ENCODE measurements at regions not wholly inside any gene's neighbourhood (a gene's known extent, or its start where the extent isn't known, plus 50 kb on each side); places are given as distances from the start of the nearest gene placed in this dataset.

- TF ChIP-seq MTA3 (IDR thresholded peaks at IDR 0.05; ENCODE audit: borderline replicate concordance, low read length) (no peak), BCL3 (IDR thresholded peaks at IDR 0.05; ENCODE audit: borderline replicate concordance, insufficient read depth, low read depth, low read length, poor library complexity, severe bottlenecking) (no peak), PBX3 (IDR thresholded peaks at IDR 0.05; ENCODE audit: insufficient replicate concordance, low read depth, low read length) (no peak)
Measured at GRCh38 chr1:55696891-55697290, 481.7 kb upstream of the USP24 start (continued).

- CTCF ChIA-PET: no interaction called here
- intact Hi-C loops (cut with micrococcal nuclease; ENCODE audit: unreplicated experiment) (no loop called here), in situ Hi-C loops (cut with MboI) (no loop called here)
- no peaks in the 10 kb centered on the region for H3K27me3 ChIP-seq (replicated peaks in 1 of 2; ENCODE audit: control insufficient read depth in 2 of 2, insufficient read depth in 2 of 2, low read length in 1 of 2)
- DNase-seq (ENCODE audit: low read depth, low spot score) (no peak), FAIRE-seq (no peak), ATAC-seq (no peak)
- H3K4me1 ChIP-seq (ENCODE audit: control insufficient read depth, insufficient read depth, low read length): no peaks in the 10 kb centered on the region
- no peak overlapping the region for H3K4me3 ChIP-seq
- H3K36me3 ChIP-seq (ENCODE audit: control insufficient read depth in 2 of 2, insufficient read depth in 2 of 2, low read length in 1 of 2): no peaks in the 10 kb centered on the region
- H3K9me3 ChIP-seq (replicated peaks; ENCODE audit: control insufficient read depth, insufficient read depth, low read length): no peaks in the 10 kb centered on the region
- BruUV-seq (replicated peaks): no TSS peak
- H3K27ac ChIP-seq (ENCODE audit: control insufficient read depth, insufficient read depth): no peak overlapping the region
- WGBS (ENCODE audit: insufficient coverage, insufficient replicate concordance, low lambda C conversion rate, missing lambda C conversion rate): 32% methylated on average over 10 of the region's 10 CpGs
- H4K20me1 ChIP-seq (ENCODE audit: control insufficient read depth, insufficient read depth): no peaks in the 10 kb centered on the region
- no peak overlapping the region for H3K4me2 ChIP-seq (ENCODE audit: control insufficient read depth, insufficient read depth)
- SMC1A ChIA-PET (ENCODE audit: uncharacterized antibody, unreplicated experiment): interaction anchor here (0.6 kb wide), 1 partner anchor 11 kb away, joined by 3 read pairs; no protein-coding TSS in a partner anchor
- RAD21 ChIA-PET (ENCODE audit: unreplicated experiment): no interaction called here
- no peak overlapping the region for H3K9ac ChIP-seq (ENCODE audit: control insufficient read depth, insufficient read depth, low read length)
- POLR2A ChIA-PET: no interaction called here
- H2AFZ ChIP-seq (ENCODE audit: control insufficient read depth, low read depth, low read length): no peak overlapping the region
- no peaks in the 10 kb centered on the region for H3K79me2 ChIP-seq (ENCODE audit: control insufficient read depth, insufficient read depth, low read length)
- TF ChIP-seq REST (IDR thresholded peaks at IDR 0.05; ENCODE audit: low read depth, low read length): no peak
- TF ChIP-seq SREBF2 (IDR thresholded peaks at IDR 0.05; ENCODE audit: low read length): no peak
- TF ChIP-seq SPI1 (IDR thresholded peaks at IDR 0.05; ENCODE audit: borderline replicate concordance, insufficient read depth, low read depth, low read length): no peak
- TF ChIP-seq BRCA1 (IDR thresholded peaks at IDR 0.05; ENCODE audit: low read depth, low read length): no peak
- no peak for TF ChIP-seq CHD1 (IDR thresholded peaks at IDR 0.05; ENCODE audit: low read depth, low read length)
- TF ChIP-seq CEBPZ (IDR thresholded peaks at IDR 0.05; ENCODE audit: low read depth, low read length): no peak
- no peak for TF ChIP-seq MYC (IDR thresholded peaks at IDR 0.05; ENCODE audit: insufficient read depth, insufficient read length, insufficient replicate concordance, low read length, severe bottlenecking)
- no peak for TF ChIP-seq STAT1 (conservative IDR thresholded peaks at IDR 0.05)
- TF ChIP-seq LARP7 (IDR thresholded peaks at IDR 0.05): no peak
- TF ChIP-seq IRF4 (IDR thresholded peaks at IDR 0.05; ENCODE audit: low read depth, low read length): no peak
Measured at GRCh38 chr1:55696181-55696754, 481.1 kb upstream of the USP24 start.
